Endodermal cell (in vitro differentiated cells): ENCODE measurements at regions not wholly inside any gene's neighbourhood (a gene's known extent, or its start where the extent isn't known, plus 50 kb on each side); places are given as distances from the start of the nearest gene placed in this dataset.

ENCODE experiments used
- DNase-seq: peaks from one replicate; pipeline ENCODE4 v3.0.0-alpha.2; 2017
- H3K27ac ChIP-seq: 2 replicates; pipeline ENCODE4 v1.5.1; 2013; ENCODE audit warnings: mild to moderate bottlenecking, low read depth, low read length, moderate library complexity
- H3K27me3 ChIP-seq: 2 replicates; pipeline ENCODE4 v1.6.1; 2013; ENCODE audit warnings: mild to moderate bottlenecking, low read length, moderate library complexity; ENCODE audit not compliant: insufficient read depth, control insufficient read depth, poor library complexity, severe bottlenecking
- H3K36me3 ChIP-seq: 2 replicates; pipeline ENCODE4 v1.7.0; 2013; ENCODE audit warnings: mild to moderate bottlenecking, low read length, moderate library complexity; ENCODE audit not compliant: control insufficient read depth, insufficient read depth
- H3K4me1 ChIP-seq: one replicate; pipeline ENCODE4 v1.7.0; 2013; ENCODE audit warnings: low read length; ENCODE audit not compliant: control insufficient read depth, insufficient read depth
- H3K4me3 ChIP-seq: 2 replicates; pipeline ENCODE4 v1.5.1; 2013; ENCODE audit warnings: mild to moderate bottlenecking, low read length, moderate library complexity
- H3K9ac ChIP-seq: 2 replicates; pipeline ENCODE4 v1.6.1; 2013; ENCODE audit warnings: mild to moderate bottlenecking, low read length, moderate library complexity; ENCODE audit not compliant: poor library complexity, severe bottlenecking; ENCODE audit errors: extremely low read depth
- H3K9me3 ChIP-seq: 2 replicates; pipeline ENCODE4 v1.6.1; 2013; ENCODE audit warnings: mild to moderate bottlenecking, low read length, moderate library complexity; ENCODE audit not compliant: control insufficient read depth
- H3K27ac Mint-ChIP-seq: 2 replicates; pipeline ENCODE4 v1.8.0; 2020; ENCODE audit warnings: mixed read lengths
- H3K27me3 Mint-ChIP-seq: 2 replicates; pipeline ENCODE4 v1.8.0; 2021; ENCODE audit warnings: mild to moderate bottlenecking, mixed read lengths; ENCODE audit not compliant: insufficient read depth
- H3K36me3 Mint-ChIP-seq: 2 replicates; pipeline ENCODE4 v1.8.0; 2020; ENCODE audit warnings: low read depth, mixed read lengths
- H3K4me1 Mint-ChIP-seq: 2 replicates; pipeline ENCODE4 v1.8.0; 2020; ENCODE audit warnings: mixed read lengths
- H3K4me3 Mint-ChIP-seq: 2 replicates; pipeline ENCODE4 v1.8.0; 2020; ENCODE audit warnings: mild to moderate bottlenecking, moderate library complexity, mixed read lengths
- H3K9me3 Mint-ChIP-seq: 2 replicates; pipeline ENCODE4 v1.8.0; 2020; ENCODE audit warnings: mild to moderate bottlenecking, mixed read lengths
- CTCF ChIP-seq: fragments of 200-600 bp; sonication (generic); conservative IDR thresholded peaks from 2 replicates; pipeline ENCODE4 v1.5.0; 2021; ENCODE audit warnings: antibody characterized with exemption, mild to moderate bottlenecking
- WGBS, 2 experiments: methylation state at CpG; one replicate each; pipeline versions ENCODE4 v1.1.5 to v1.1.7; 2013; ENCODE audit warnings: missing lambda C conversion rate in 2 of 2, mixed read lengths in 1 of 2; ENCODE audit not compliant: insufficient coverage in 1 of 2, insufficient read length in 1 of 2; 5-methylcytosine and 5-hydroxymethylcytosine counted together

GRCh38 chr3:103195216-103195615, 760.4 kb downstream of the ZPLD1 start:
- Histone ChIP-seq H3K27ac (no peak overlapping the region), H3K9me3 (no peaks in the 10 kb centered on the region), H3K27me3 (no peaks in the 10 kb centered on the region), H3K4me3 (no peak overlapping the region), H3K4me1 (no peaks in the 10 kb centered on the region), H3K36me3 (no peaks in the 10 kb centered on the region), H3K9ac (no peak overlapping the region)
- H3K36me3 Mint-ChIP-seq = no peaks in the 10 kb centered on the region
- H3K4me3 Mint-ChIP-seq = no peak overlapping the region
- TF ChIP-seq CTCF = no peak
- H3K9me3 Mint-ChIP-seq = peaks cover 3% of the 10 kb centered on the region
- no peak for DNase-seq
- 86 to 100% methylated on average over 1 to 4 of the region's 4 CpGs for WGBS, 2 experiments
- H3K27ac Mint-ChIP-seq = no peak overlapping the region
- no peaks in the 10 kb centered on the region for H3K27me3 Mint-ChIP-seq
- H3K4me1 Mint-ChIP-seq = peaks cover 2% of the 10 kb centered on the region

GRCh38 chr3:103203441-103203840, 768.6 kb downstream of the ZPLD1 start:
- no peaks in the 10 kb centered on the region for H3K27me3 ChIP-seq

GRCh38 chr3:103210583-103210982, 775.8 kb downstream of the ZPLD1 start:
- peaks cover 9% of the 10 kb centered on the region for H3K9me3 Mint-ChIP-seq
- no peaks in the 10 kb centered on the region for H3K36me3 Mint-ChIP-seq
- H3K27me3 ChIP-seq = no peaks in the 10 kb centered on the region
- no peaks in the 10 kb centered on the region for H3K4me1 ChIP-seq
- TF ChIP-seq CTCF = no peak
- 92 to 93% methylated on average over 5 to 7 of the region's 7 CpGs for WGBS, 2 experiments
- H3K36me3 ChIP-seq = no peaks in the 10 kb centered on the region
- H3K9me3 ChIP-seq = peaks cover 18% of the 10 kb centered on the region
- H3K4me3 Mint-ChIP-seq = no peak overlapping the region
- H3K9ac ChIP-seq = no peak overlapping the region
- H3K27ac ChIP-seq = no peak overlapping the region
- peaks cover 6% of the 10 kb centered on the region for H3K4me1 Mint-ChIP-seq
- H3K27me3 Mint-ChIP-seq = no peaks in the 10 kb centered on the region
- no peak for DNase-seq
- H3K27ac Mint-ChIP-seq = no peak overlapping the region
- H3K4me3 ChIP-seq = no peak overlapping the region

More at GRCh38 chr3:103203441-103203840, 768.6 kb downstream of the ZPLD1 start:
- Mint-ChIP-seq H3K27ac (no peak overlapping the region), H3K4me3 (no peak overlapping the region), H3K9me3 (no peaks in the 10 kb centered on the region), H3K36me3 (no peaks in the 10 kb centered on the region), H3K4me1 (no peaks in the 10 kb centered on the region), H3K27me3 (no peaks in the 10 kb centered on the region)
- no peak for DNase-seq
- H3K4me1 ChIP-seq = no peaks in the 10 kb centered on the region
- 97 to 100% methylated on average over 2 to 4 of the region's 4 CpGs for whole genome bisulfite sequencing, 2 experiments
- H3K36me3 ChIP-seq = no peaks in the 10 kb centered on the region
- H3K4me3 ChIP-seq = no peak overlapping the region
- no peak overlapping the region for H3K9ac ChIP-seq
- H3K9me3 ChIP-seq = no peaks in the 10 kb centered on the region
- TF ChIP-seq CTCF = no peak
- H3K27ac ChIP-seq = no peak overlapping the region
